ENCODE measurements at regions not wholly inside any gene's neighbourhood (a gene's known extent, or its start where the extent isn't known, plus 50 kb on each side); places are given as distances from the start of the nearest gene placed in this dataset.
"Not testable (repeated sequence)": the region's sequence is repeated elsewhere in the genome, so short reads cannot be mapped to it uniquely, and the experiment has no call there.

GRCh38 chr1:181205901-181206300 is 117.4 kb downstream of the IER5 start:
- DNase-seq, result no peak

DNA sequence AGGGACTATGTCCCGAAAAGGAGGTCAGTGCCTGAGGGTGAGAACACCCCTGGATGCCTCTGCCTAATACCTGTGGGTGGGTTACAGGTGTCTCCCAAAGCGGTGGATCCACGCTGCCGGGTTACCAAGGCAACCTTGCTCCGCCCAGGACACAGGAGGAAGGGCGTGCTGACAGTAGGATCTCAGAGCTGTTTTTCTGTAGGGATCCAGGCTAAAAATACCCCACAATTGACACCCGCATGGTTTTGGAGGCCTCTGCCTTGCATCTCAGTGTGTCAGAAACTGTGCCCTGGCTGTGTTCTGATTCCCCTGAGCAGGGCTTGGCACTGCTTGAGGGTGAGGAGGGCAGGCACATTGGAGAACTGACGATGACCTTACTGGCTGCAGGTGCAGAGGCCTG is 118.0 kb downstream of the IER5 start:
- no peak for DNase-seq

GRCh38 chr1:181206979-181207790 is 118.7 kb downstream of the IER5 start:
- DNase-seq, result no peak

GRCh38 chr1:181208083-181208482 is 119.6 kb downstream of the IER5 start:
- DNase-seq, result no peak

DNA sequence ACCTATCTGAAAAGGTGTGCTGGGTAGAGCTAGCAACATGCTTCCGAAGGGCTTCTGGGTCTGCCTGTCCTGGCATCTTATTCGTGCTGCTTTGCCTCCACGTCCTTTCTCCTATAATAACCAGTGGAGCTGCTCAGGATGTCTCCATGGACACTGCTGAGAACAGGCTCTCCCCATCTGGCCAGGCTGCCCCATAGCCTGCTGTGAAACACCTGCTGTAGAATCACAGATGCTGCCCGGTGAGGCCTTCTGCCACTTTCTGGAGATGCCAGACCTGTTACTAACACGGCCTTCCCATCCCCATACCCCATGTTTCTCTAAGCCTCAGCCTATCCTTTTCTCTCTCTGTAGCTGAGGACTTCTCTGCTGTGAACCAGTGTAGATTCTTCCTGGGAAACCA is 120.5 kb downstream of the IER5 start:
- no peak for DNase-seq

- no peak for DNase-seq
Observed at GRCh38 chr1:181213056-181213455, 124.6 kb downstream of the IER5 start.

GRCh38 chr1:181216591-181216994 is 128.1 kb downstream of the IER5 start:
- no peak for DNase-seq

- DNase-seq, result no peak
Observed at GRCh38 chr1:181219938-181220337, 131.4 kb downstream of the IER5 start.

- no peak for DNase-seq
Observed at GRCh38 chr1:181221078-181221477, 132.6 kb downstream of the IER5 start.

DNA sequence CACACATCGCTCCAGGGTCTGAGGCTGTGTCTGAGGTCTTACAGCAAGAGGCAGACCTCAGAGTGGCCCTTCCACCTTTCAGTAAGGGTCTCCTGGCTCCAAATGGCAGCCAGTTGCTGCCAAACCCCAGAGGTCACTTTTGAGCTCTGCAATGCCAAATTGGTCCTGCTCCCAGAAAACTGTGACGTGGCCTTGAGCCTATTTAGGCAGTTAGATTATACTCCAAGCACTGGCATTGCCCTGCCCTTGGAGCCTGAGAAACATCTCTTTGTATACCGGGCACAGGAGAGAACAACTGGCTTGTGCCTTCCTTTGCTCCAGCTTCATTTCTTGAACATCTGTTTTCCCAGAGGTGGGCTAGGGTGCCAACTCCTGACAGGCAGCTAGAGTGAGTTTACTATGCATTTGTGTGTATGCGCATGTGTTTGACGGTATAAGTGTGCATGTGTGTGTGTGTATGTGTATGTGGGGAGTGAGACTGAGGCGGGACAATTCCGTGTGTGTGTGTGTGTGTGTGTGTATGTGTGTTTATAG is 134.5 kb downstream of the IER5 start:
- DNase-seq, result no peak

GRCh38 chr1:181226728-181227127 is 138.2 kb downstream of the IER5 start:
- DNase-seq, result not testable (repeated sequence)

DNA sequence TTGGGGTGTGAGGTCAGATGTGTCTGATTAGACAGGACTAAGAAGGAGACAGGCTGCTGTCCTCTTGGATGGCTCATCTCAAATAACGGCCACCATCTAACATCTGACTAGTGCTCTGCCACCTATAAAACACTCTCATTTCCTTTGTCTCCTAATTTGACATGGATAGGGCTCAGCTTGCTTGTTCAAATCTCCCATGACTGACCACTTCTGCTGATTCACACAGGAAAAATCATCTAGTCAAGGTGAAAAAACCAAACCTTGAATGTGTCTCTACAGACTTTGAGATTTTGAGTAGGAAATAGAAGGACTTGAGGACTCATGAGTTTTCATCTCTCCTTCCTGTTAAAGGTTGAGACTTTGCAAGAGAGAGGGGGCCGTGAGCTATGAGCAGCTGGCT is 150.6 kb downstream of the IER5 start:
- no peak for DNase-seq

GRCh38 chr1:181246320-181246719 is 157.8 kb downstream of the IER5 start:
- not testable (repeated sequence) for DNase-seq

GRCh38 chr1:181248361-181248760 is 159.9 kb downstream of the IER5 start:
- not testable (repeated sequence) for DNase-seq

DNA sequence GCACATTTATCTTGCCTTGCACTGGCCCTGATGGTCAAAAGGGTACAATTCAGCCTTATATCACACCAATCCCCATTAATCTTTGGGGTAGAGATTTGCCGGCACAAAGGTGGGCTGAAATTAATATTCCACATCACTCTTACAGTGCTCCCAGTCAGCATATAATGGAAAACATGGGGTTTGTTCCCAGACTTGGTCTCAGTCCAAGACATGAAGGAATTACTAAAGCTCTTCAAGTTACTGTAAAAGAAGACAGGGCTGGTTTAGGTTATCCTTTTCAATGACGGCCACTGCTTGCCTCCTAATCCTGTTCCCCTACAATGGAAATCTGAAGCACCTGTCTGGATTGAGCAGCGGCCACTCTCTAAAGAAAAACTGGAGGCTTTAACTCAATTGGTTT is 160.7 kb downstream of the IER5 start:
- DNase-seq, result no peak

DNA sequence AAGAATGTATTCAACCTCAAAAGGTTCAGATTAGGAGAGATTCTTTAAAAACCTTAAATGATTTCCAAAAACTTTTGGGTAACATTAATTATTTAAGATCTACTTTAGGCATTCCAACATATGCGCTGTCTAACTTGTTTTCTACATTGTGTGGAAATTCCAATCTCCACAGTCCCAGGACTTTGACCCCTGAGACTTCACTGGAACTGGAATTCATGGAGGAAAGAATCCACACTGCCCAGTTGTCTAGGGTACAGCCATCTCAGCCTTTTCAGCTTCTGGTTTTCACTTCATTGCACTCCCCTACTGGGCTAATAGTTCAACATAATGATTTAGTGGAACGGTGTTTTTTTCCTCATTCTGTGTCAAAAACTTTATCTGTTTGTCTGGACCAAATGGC is 161.5 kb downstream of the IER5 start:
- no peak for DNase-seq

- no peak for DNase-seq
Observed at GRCh38 chr1:181251001-181251712, 162.7 kb downstream of the IER5 start.

DNA sequence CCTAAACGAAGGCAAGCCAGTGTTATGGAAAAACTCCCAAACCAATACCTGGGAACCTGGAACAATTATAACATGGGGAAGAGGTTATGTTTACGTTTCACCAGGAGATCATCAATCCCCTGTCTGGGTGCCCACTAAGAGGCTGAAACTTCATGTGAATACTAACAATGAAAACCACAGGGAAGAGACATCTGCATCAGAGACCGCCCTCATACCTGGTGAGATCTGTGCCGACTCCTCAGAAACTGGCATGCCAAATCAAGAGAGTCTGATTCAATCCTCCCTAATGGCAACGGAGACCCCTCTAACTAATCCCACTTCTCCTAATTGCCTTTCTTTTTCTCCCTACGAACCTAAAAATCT is 163.2 kb downstream of the IER5 start:
- DNase-seq, result no peak

GRCh38 chr1:181253601-181254000 is 165.1 kb downstream of the IER5 start:
- not testable (repeated sequence) for DNase-seq

GRCh38 chr1:181255270-181255929 is 166.9 kb downstream of the IER5 start:
- DNase-seq, result no peak

GRCh38 chr1:181257117-181257516 is 168.6 kb downstream of the IER5 start:
- no peak for DNase-seq

DNA sequence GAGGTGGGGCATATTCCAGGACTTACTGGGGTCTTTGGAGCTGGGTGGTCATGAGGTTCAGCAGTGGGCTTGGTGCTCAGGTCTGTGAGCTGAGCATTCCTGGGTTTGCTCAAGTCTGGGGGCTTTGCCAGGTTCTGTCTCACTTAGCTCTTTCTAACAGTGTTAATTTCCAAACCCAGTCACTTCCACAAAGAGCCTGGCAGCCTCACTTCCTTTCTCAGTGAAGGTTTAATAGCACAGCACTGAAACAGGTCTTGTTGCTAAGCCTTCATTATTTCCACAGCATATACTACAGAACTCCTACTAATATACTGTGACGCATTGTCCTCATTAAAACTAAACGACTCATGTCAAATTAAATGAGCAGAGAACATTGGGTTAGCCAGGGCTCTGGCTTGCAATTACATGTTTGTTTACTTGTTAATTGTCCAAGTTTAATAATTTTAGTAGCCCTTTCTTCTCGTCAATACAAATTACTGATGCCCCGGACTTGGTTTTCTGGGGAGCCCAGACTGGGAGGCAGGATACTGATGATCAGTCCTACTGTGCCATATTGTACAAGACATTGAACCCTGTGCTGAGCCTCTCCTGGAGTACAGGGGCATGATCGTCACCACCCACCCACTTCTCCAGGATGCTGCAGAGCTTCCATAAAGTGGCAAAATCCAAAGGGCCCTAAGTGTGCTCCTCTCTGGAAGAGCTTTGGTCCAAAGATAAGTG is 170.7 kb downstream of the IER5 start:
- DNase-seq, result no peak

DNA sequence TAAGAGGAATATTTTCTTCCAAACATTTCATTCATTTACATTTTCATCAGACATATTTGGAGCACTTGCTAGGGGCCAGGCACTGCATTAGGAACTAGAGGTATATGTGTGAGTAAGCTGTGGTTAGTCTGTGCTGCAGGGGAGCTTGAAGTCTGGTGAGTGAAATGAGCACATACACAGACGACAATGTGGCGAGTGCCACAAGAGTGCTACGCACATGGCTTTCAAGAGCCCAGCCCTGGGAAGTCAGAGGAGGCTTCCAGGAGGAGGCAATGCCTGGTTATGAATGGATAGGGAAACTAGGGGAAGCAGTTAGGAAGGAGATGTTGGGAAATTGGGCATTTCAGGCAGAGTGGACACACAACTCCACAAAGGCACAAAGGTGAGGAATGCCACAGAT is 171.8 kb downstream of the IER5 start:
- no peak for DNase-seq

Measured in femur (tissue), 1 donor.